Upper lobe of left lung (tissue), 4 donors: ENCODE measurements at regions not wholly inside any gene's neighbourhood (a gene's known extent, or its start where the extent isn't known, plus 50 kb on each side); places are given as distances from the start of the nearest gene placed in this dataset.

Experiments used
- EP300 ChIP-seq, 4 donors: sonication (generic); formaldehyde crosslinking; IDR thresholded peaks; one replicate each; pipeline ENCODE4 v1.5.1; 2017; ENCODE audit warnings: antibody characterized with exemption in 4 of 4, control low read depth in 2 of 4
- POLR2A ChIP-seq, 4 donors: fragments of 450-650 bp; IDR thresholded peaks; one replicate each; pipeline ENCODE4 v1.5.1; 2016 to 2017; ENCODE audit warnings: antibody characterized with exemption in 4 of 4, mild to moderate bottlenecking in 2 of 4
- POLR2AphosphoS5 ChIP-seq, 2 donors: sonication (generic); formaldehyde crosslinking; IDR thresholded peaks; one replicate each; pipeline ENCODE4 v1.5.1; 2017; ENCODE audit warnings: antibody characterized with exemption in 2 of 2
- TF ChIP-seq, protein P1 (sequence below), 6 experiments: fragments of 450-650 bp in 4 of 6; fragments of 200-600 bp in 2 of 6; sonication (generic) in 2 of 6; IDR thresholded peaks; one replicate each; pipeline ENCODE4 v1.5.1; 2016 to 2019; ENCODE audit warnings: antibody characterized with exemption in 6 of 6

DNA sequence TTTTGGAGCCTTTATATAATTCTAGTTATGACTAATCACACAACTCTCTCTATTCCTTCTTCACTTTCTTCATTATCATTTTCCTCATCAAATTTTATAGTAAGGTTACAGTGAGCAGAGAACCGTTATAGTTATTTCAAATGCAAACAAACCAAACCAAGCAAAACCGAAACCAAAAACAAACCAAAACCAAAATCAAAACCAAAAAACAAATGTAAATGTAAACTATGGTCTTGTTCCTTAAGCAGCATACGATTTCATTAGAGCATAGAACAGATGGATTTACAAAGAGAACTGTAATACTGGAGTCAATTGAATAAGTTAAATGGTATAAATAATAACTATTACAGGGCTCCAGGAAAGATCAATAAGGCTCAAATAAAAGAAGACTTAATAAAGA is 447.1 kb downstream of the LRRC70 start:
- TF ChIP-seq, protein P1, sequence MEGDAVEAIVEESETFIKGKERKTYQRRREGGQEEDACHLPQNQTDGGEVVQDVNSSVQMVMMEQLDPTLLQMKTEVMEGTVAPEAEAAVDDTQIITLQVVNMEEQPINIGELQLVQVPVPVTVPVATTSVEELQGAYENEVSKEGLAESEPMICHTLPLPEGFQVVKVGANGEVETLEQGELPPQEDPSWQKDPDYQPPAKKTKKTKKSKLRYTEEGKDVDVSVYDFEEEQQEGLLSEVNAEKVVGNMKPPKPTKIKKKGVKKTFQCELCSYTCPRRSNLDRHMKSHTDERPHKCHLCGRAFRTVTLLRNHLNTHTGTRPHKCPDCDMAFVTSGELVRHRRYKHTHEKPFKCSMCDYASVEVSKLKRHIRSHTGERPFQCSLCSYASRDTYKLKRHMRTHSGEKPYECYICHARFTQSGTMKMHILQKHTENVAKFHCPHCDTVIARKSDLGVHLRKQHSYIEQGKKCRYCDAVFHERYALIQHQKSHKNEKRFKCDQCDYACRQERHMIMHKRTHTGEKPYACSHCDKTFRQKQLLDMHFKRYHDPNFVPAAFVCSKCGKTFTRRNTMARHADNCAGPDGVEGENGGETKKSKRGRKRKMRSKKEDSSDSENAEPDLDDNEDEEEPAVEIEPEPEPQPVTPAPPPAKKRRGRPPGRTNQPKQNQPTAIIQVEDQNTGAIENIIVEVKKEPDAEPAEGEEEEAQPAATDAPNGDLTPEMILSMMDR (IDR thresholded peaks at IDR 0.05): no peak
- TF ChIP-seq EP300 (IDR thresholded peaks at IDR 0.05) (no peak), POLR2A (IDR thresholded peaks at IDR 0.05) (no peak), POLR2AphosphoS5 (IDR thresholded peaks at IDR 0.05) (no peak)
